CD4-positive, alpha-beta T cell treated with Interleukin-6 for 4 hours (primary cell): ENCODE measurements at regions not wholly inside any gene's neighbourhood (a gene's known extent, or its start where the extent isn't known, plus 50 kb on each side); places are given as distances from the start of the nearest gene placed in this dataset.

ENCODE experiments used
- DNase-seq: peaks from one replicate; pipeline ENCODE4 v3.0.0-alpha.2; 2020; ENCODE audit warnings: mixed read lengths

GRCh38 chr13:31898378-31899071 is 133.0 kb upstream of the FRY start:
- peak; percentile 3 for DNase-seq

GRCh38 chr13:31901985-31902384 is 129.6 kb upstream of the FRY start:
- no peak for DNase-seq

GRCh38 chr13:31903111-31903815 is 128.3 kb upstream of the FRY start:
- DNase-seq, result no peak

GRCh38 chr13:31904941-31905824 is 126.4 kb upstream of the FRY start:
- DNase-seq, result no peak

GRCh38 chr13:31905961-31906360 is 125.6 kb upstream of the FRY start:
- DNase-seq, result no peak

GRCh38 chr13:31908696-31909411 is 122.7 kb upstream of the FRY start:
- no peak for DNase-seq

GRCh38 chr13:31909864-31910551 is 121.6 kb upstream of the FRY start:
- peak; percentile 67 for DNase-seq

- no peak for DNase-seq
Observed at GRCh38 chr13:31910633-31911032, 120.9 kb upstream of the FRY start.

- no peak for DNase-seq
Observed at GRCh38 chr13:31912647-31913401, 118.8 kb upstream of the FRY start.

GRCh38 chr13:31913459-31913858 is 118.1 kb upstream of the FRY start:
- DNase-seq, result no peak

GRCh38 chr13:31914843-31915242 is 116.7 kb upstream of the FRY start:
- no peak for DNase-seq

GRCh38 chr13:31918707-31919106 is 112.9 kb upstream of the FRY start:
- no peak for DNase-seq

- DNase-seq, result no peak
Observed at GRCh38 chr13:31919241-31919640, 112.3 kb upstream of the FRY start.

GRCh38 chr13:31919971-31920726 is 111.4 kb upstream of the FRY start:
- DNase-seq, result no peak

- DNase-seq, result no peak
Observed at GRCh38 chr13:31920727-31921100, 110.9 kb upstream of the FRY start.

- DNase-seq, result no peak
Observed at GRCh38 chr13:31922724-31923123, 108.8 kb upstream of the FRY start.

GRCh38 chr13:31923134-31923763 is 108.3 kb upstream of the FRY start:
- DNase-seq, result no peak

GRCh38 chr13:31925079-31925478 is 106.5 kb upstream of the FRY start:
- no peak for DNase-seq

- DNase-seq, result no peak
Observed at GRCh38 chr13:31927219-31927653, 104.3 kb upstream of the FRY start.
